Nephron progenitor cell (in vitro differentiated cells): ENCODE measurements at regions not wholly inside any gene's neighbourhood (a gene's known extent, or its start where the extent isn't known, plus 50 kb on each side); places are given as distances from the start of the nearest gene placed in this dataset.

Experiments used
- DNase-seq: peaks from one replicate; pipeline ENCODE4 v3.0.0; 2021
- H3K27ac Mint-ChIP-seq: 2 replicates; pipeline ENCODE4 v1.8.0; 2021; ENCODE audit warnings: mild to moderate bottlenecking, moderate library complexity, mixed read lengths
- H3K27me3 Mint-ChIP-seq: 2 replicates; pipeline ENCODE4 v1.8.0; 2021; ENCODE audit warnings: mild to moderate bottlenecking, low read depth, mixed read lengths; ENCODE audit not compliant: poor library complexity
- H3K36me3 Mint-ChIP-seq: 2 replicates; pipeline ENCODE4 v1.8.0; 2021; ENCODE audit warnings: low read depth, mixed read lengths
- H3K4me1 Mint-ChIP-seq: 2 replicates; pipeline ENCODE4 v1.8.0; 2021; ENCODE audit warnings: mixed read lengths
- H3K4me3 Mint-ChIP-seq: 2 replicates; pipeline ENCODE4 v1.8.0; 2021; ENCODE audit warnings: mild to moderate bottlenecking, moderate library complexity, mixed read lengths
- H3K9me3 Mint-ChIP-seq: 2 replicates; pipeline ENCODE4 v1.8.0; 2021; ENCODE audit warnings: mild to moderate bottlenecking, moderate library complexity, mixed read lengths
- TF ChIP-seq, protein P1 (sequence below): fragments of 200-600 bp; sonication (generic); IDR thresholded peaks from 2 replicates; pipeline ENCODE4 v1.5.0; 2021; ENCODE audit warnings: antibody characterized with exemption

DNA sequence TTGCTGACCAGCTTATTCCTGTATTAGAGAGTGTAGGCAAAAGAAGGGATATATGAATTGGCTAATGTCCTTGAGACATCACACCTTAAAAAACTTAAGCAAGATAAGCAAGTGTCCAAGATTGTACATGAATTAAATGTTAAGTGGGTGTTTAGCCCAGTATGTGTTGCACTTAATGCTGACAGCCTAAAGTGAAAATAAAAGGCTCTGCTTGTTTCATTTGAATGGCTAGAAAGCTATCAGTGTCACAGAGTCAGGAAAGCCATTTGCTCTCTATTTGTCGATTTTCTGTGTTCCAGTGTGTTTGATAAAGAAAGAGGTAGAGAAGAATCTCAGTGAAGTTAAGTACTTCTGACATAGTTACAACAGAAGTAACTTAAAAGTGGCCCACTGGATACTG lies 744.9 kb downstream of the ANKRD7 start:
- Mint-ChIP-seq H3K27ac (no peak overlapping the region), H3K27me3 (no peaks in the 10 kb centered on the region), H3K36me3 (no peaks in the 10 kb centered on the region), H3K9me3 (peaks cover 4% of the 10 kb centered on the region), H3K4me3 (no peak overlapping the region), H3K4me1 (no peaks in the 10 kb centered on the region)
- TF ChIP-seq, protein P1, sequence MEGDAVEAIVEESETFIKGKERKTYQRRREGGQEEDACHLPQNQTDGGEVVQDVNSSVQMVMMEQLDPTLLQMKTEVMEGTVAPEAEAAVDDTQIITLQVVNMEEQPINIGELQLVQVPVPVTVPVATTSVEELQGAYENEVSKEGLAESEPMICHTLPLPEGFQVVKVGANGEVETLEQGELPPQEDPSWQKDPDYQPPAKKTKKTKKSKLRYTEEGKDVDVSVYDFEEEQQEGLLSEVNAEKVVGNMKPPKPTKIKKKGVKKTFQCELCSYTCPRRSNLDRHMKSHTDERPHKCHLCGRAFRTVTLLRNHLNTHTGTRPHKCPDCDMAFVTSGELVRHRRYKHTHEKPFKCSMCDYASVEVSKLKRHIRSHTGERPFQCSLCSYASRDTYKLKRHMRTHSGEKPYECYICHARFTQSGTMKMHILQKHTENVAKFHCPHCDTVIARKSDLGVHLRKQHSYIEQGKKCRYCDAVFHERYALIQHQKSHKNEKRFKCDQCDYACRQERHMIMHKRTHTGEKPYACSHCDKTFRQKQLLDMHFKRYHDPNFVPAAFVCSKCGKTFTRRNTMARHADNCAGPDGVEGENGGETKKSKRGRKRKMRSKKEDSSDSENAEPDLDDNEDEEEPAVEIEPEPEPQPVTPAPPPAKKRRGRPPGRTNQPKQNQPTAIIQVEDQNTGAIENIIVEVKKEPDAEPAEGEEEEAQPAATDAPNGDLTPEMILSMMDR = no peak
- no peak for DNase-seq

DNA sequence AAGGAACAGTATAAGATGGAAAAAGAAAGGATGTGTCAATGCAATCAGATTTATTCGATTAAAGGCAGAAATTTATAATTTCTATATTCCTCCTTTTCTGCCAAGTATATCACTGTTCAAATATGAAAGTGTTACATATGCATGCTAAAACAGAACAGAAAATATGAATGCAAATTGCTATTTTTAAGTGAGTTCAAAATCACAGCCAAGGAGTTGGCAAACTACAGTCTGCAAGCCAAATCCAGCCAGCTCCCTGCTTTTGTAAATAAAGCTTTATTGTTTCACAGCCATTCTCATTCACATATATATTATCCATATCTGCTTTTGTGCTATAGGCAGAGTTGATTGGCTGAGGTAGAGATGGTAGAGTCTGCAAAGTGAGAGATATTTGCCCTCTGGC lies 747.2 kb downstream of the ANKRD7 start:
- Mint-ChIP-seq H3K27ac (no peak overlapping the region), H3K9me3 (no peaks in the 10 kb centered on the region), H3K4me3 (no peak overlapping the region), H3K36me3 (no peaks in the 10 kb centered on the region), H3K27me3 (no peaks in the 10 kb centered on the region), H3K4me1 (no peaks in the 10 kb centered on the region)
- TF ChIP-seq, protein P1 = no peak
- no peak for DNase-seq

DNA sequence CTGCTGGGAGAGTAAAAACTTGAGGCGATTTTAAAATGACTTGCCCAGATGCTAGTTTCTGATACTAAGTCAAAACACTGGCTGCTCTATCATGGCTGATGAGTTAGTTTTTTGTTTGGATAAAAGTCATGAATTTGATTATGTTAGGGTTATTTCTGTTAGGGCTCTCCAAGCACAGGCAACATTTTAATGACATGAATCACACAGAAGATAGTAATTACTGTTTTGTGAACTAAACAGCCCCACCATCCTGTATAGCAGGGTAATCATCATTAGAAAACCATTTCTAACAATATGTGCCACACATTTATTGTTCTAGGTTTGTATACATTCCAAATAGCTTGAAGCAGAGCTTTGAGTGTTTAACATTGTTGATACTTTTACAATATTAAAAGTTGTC lies 750.3 kb downstream of the ANKRD7 start:
- Mint-ChIP-seq H3K9me3 (no peaks in the 10 kb centered on the region), H3K27me3 (no peaks in the 10 kb centered on the region), H3K36me3 (no peaks in the 10 kb centered on the region)

DNA sequence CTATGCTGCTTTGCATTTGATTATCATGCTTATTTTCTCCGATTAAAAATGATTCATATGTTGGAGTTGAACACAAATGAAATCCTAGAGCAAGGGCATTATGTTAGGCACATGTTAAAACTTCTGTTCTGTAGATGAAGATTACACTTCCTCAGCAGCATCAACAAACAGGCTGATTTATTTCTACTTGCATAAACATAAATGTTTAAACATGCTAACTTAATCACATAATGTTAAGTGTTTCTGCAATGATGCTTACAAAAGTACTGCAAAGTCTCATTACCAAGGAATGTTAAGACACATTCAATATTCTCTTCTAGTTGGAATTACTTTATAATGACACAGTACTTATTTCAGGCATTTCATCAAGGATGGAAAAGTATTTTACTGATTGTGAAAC lies 770.8 kb downstream of the ANKRD7 start:
- Mint-ChIP-seq H3K27me3 (no peaks in the 10 kb centered on the region), H3K4me1 (no peaks in the 10 kb centered on the region), H3K27ac (no peak overlapping the region), H3K36me3 (no peaks in the 10 kb centered on the region), H3K9me3 (no peaks in the 10 kb centered on the region), H3K4me3 (no peak overlapping the region)
- TF ChIP-seq, protein P1 = no peak
- DNase-seq = no peak

More for the DNA sequence above, 750.3 kb downstream of the ANKRD7 start:
- H3K4me1 Mint-ChIP-seq = no peaks in the 10 kb centered on the region
- TF ChIP-seq, protein P1 = no peak
- no peak overlapping the region for H3K27ac Mint-ChIP-seq
- DNase-seq = no peak
- no peak overlapping the region for H3K4me3 Mint-ChIP-seq

DNA sequence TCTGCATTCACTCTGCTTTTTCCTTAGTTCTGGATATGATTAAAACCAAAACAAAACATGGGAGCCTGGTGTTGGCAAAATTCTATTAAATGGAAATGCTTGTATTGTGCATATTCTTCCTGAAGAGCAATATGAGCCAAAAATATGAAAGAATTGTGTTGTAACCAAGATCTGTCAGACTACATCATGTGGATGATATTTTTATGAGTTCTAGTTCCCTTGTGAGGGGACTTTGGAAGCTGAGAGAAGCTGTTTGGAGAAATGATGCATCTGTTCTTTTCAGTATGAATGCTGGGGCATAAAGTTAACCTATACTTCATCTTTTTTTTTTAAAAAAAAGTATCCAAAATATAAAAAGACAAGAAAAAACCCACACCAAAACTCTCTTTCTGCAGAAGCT lies 782.7 kb downstream of the ANKRD7 start:
- no peak overlapping the region for H3K27ac Mint-ChIP-seq
- H3K4me1 Mint-ChIP-seq = no peaks in the 10 kb centered on the region
- no peak overlapping the region for H3K4me3 Mint-ChIP-seq
- TF ChIP-seq, protein P1 = no peak
- H3K9me3 Mint-ChIP-seq = no peaks in the 10 kb centered on the region
- H3K36me3 Mint-ChIP-seq = no peaks in the 10 kb centered on the region
- no peak for DNase-seq
- H3K27me3 Mint-ChIP-seq = no peaks in the 10 kb centered on the region

DNA sequence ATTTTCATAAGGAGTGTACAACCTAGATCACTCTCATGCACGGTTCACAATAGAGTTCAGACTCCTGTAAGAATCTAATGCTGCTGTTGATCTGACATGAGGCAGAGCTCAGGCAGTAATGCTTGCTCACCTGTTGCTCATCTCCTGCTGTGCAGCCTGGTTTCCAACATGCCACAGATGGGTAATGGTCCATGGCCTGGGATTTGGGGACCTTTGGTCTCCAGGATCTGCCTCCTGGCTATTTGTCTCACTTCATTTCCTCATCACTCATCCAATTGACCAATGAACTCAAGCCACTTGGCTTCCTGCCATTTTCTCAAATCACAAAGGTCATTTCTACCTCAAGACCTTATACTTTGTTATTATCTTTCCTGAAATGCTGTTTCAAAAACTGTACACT lies 786.1 kb downstream of the ANKRD7 start:
- no peak for DNase-seq
- peaks cover 4% of the 10 kb centered on the region for H3K27me3 Mint-ChIP-seq
- no peak overlapping the region for H3K4me3 Mint-ChIP-seq
- no peaks in the 10 kb centered on the region for H3K4me1 Mint-ChIP-seq
- H3K36me3 Mint-ChIP-seq = no peaks in the 10 kb centered on the region
- TF ChIP-seq, protein P1 = no peak
- no peak overlapping the region for H3K27ac Mint-ChIP-seq
- H3K9me3 Mint-ChIP-seq = no peaks in the 10 kb centered on the region
